Astrocyte of the cerebellum (primary cell): ENCODE measurements at regions not wholly inside any gene's neighbourhood (a gene's known extent, or its start where the extent isn't known, plus 50 kb on each side); places are given as distances from the start of the nearest gene placed in this dataset.

Experiments used
- DNase-seq: peaks from one replicate; pipeline ENCODE4 v3.0.0-alpha.2; 2011; ENCODE audit warnings: low read depth
- H3K4me3 ChIP-seq: 2 replicates; pipeline ENCODE4 v1.5.1; 2011; ENCODE audit warnings: mild to moderate bottlenecking, low read depth, low read length, moderate library complexity
- CTCF ChIP-seq: IDR thresholded peaks from 2 replicates; pipeline ENCODE4 v1.5.1; 2012; ENCODE audit warnings: low read length, low read depth, moderate library complexity, mild to moderate bottlenecking; ENCODE audit errors: missing control alignments
- in situ Hi-C: cut with HindIII; loops from 2 replicates; pipeline ENCODE4 v1.10.0; 2017; ENCODE audit warnings: low sequenced_read_pairs

- in situ Hi-C loops = no loop called here
- TF ChIP-seq CTCF = no peak
- H3K4me3 ChIP-seq = no peak overlapping the region
- DNase-seq = no peak
Observed at GRCh38 chr11:135036488-135037297, 624.7 kb upstream of the B3GAT1 start.

GRCh38 chr11:135035282-135035681 is 623.2 kb upstream of the B3GAT1 start:
- H3K4me3 ChIP-seq = no peak overlapping the region
- TF ChIP-seq CTCF = no peak
- in situ Hi-C loops = no loop called here
- no peak for DNase-seq

GRCh38 chr11:135033540-135033939 is 621.5 kb upstream of the B3GAT1 start:
- H3K4me3 ChIP-seq = no peak overlapping the region
- DNase-seq = no peak
- in situ Hi-C loops = no loop called here
- TF ChIP-seq CTCF = peak; percentile 44

GRCh38 chr11:135031205-135031989 is 619.4 kb upstream of the B3GAT1 start:
- H3K4me3 ChIP-seq = no peak overlapping the region
- in situ Hi-C loops = no loop called here
- DNase-seq = no peak
- TF ChIP-seq CTCF = no peak

- H3K4me3 ChIP-seq = no peak overlapping the region
- in situ Hi-C loops = no loop called here
- DNase-seq = peak; percentile 40
- no peak for TF ChIP-seq CTCF
Observed at GRCh38 chr11:135027461-135027860, 615.4 kb upstream of the B3GAT1 start.

GRCh38 chr11:135023499-135023898 is 611.5 kb upstream of the B3GAT1 start:
- no peak overlapping the region for H3K4me3 ChIP-seq
- in situ Hi-C loops = no loop called here
- DNase-seq = no peak
- no peak for TF ChIP-seq CTCF
